H1 (cell line): ENCODE measurements at regions not wholly inside any gene's neighbourhood (a gene's known extent, or its start where the extent isn't known, plus 50 kb on each side); places are given as distances from the start of the nearest gene placed in this dataset.

Source experiments
- CTCF ChIA-PET: fragments of 300-600 bp; sonication (Branson Sonifier 250); formaldehyde crosslinking; loops from one replicate; lab custom pipeline; 2021; ENCODE audit not compliant: partially characterized antibody; lab: Charles Lee
- POLR2A ChIA-PET: fragments of 300-600 bp; sonication (Branson Sonifier 250); formaldehyde crosslinking; loops from one replicate; lab custom pipeline; 2021; ENCODE audit warnings: inconsistent platforms; ENCODE audit not compliant: partially characterized antibody; lab: Charles Lee
- DNase-seq, 2 experiments: peaks; one replicate each; pipeline versions ENCODE4 v3.0.0 to v3.0.0-alpha.2; 2010 to 2022; ENCODE audit warnings: low spot score in 2 of 2, low read depth in 1 of 2, mixed read lengths in 1 of 2
- FAIRE-seq: peaks from 2 replicates; lab custom pipeline; 2011; peaks lifted over from hg19 to GRCh38; lab: Jason Lieb, UNC
- H2AFZ ChIP-seq: 2 replicates; pipeline ENCODE4 v1.8.1; 2012; ENCODE audit warnings: low read length, inconsistent platforms
- H2AK5ac ChIP-seq: 2 replicates; pipeline ENCODE4 v1.6.1; 2013; ENCODE audit warnings: low read depth, low read length
- H2BK120ac ChIP-seq: replicated peaks from 2 replicates; pipeline ENCODE3; 2013; ENCODE audit warnings: low read depth, low read length, inconsistent platforms
- H2BK12ac ChIP-seq: 2 replicates; pipeline ENCODE4 v1.6.1; 2013; ENCODE audit warnings: low read depth, low read length
- H2BK15ac ChIP-seq: 2 replicates; pipeline ENCODE4 v1.6.1; 2013; ENCODE audit warnings: low read length
- H2BK20ac ChIP-seq: 2 replicates; pipeline ENCODE4 v1.6.1; 2013; ENCODE audit warnings: low read length
- H2BK5ac ChIP-seq: 2 replicates; pipeline ENCODE4 v1.6.1; 2013; ENCODE audit warnings: low read depth, low read length
- H3K14ac ChIP-seq: 2 replicates; pipeline ENCODE4 v1.6.1; 2013; ENCODE audit warnings: inconsistent platforms; ENCODE audit not compliant: insufficient read length
- H3K18ac ChIP-seq: 2 replicates; pipeline ENCODE4 v1.6.1; 2013; ENCODE audit warnings: low read length; ENCODE audit errors: extremely low read depth
- H3K23ac ChIP-seq: 2 replicates; pipeline ENCODE4 v1.6.1; 2013; ENCODE audit warnings: inconsistent platforms; ENCODE audit not compliant: insufficient read length
- H3K23me2 ChIP-seq: 2 replicates; pipeline ENCODE4 v1.6.1; 2013; ENCODE audit warnings: low read depth, low read length
- H3K27ac ChIP-seq: 2 replicates; pipeline ENCODE4 v1.6.1; 2011; ENCODE audit warnings: low read depth, low read length, inconsistent platforms
- H3K27me3 ChIP-seq, 4 experiments: replicated peaks in 1 of 4; 1 replicate in 1 of 4; 2 replicates in 3 of 4; pipeline versions ENCODE4 v1.6.1 to v1.8.1; 2011 to 2013; ENCODE audit warnings: low read length in 3 of 4, mild to moderate bottlenecking in 3 of 4, inconsistent platforms in 2 of 4, mixed read lengths in 2 of 4, moderate library complexity in 1 of 4; ENCODE audit not compliant: control insufficient read depth in 3 of 4, insufficient read depth in 3 of 4; ENCODE audit errors: extremely low read depth in 1 of 4
- H3K36me3 ChIP-seq, 4 experiments: 2 replicates each; pipeline versions ENCODE4 v1.6.1 to v1.8.1; 2011 to 2013; ENCODE audit warnings: mild to moderate bottlenecking in 4 of 4, low read length in 3 of 4, moderate library complexity in 2 of 4, control low read depth in 1 of 4, inconsistent platforms in 1 of 4; ENCODE audit not compliant: insufficient read depth in 4 of 4, control insufficient read depth in 2 of 4
- H3K4ac ChIP-seq: replicated peaks from 2 replicates; pipeline ENCODE3; 2013; ENCODE audit warnings: low read length, low read depth, mixed read lengths, inconsistent platforms; ENCODE audit not compliant: insufficient read length
- H3K4me1 ChIP-seq, 4 experiments: replicated peaks in 1 of 4; 1 replicate in 1 of 4; 2 replicates in 3 of 4; pipeline versions ENCODE4 v1.6.1 to v1.8.1; 2011 to 2013; ENCODE audit warnings: low read length in 3 of 4, inconsistent platforms in 2 of 4, mixed read lengths in 1 of 4; ENCODE audit not compliant: insufficient read depth in 4 of 4, control insufficient read depth in 3 of 4
- H3K4me2 ChIP-seq, 2 experiments: 2 replicates each; pipeline versions ENCODE4 v1.6.1 to v1.8.1; 2011 to 2013; ENCODE audit warnings: low read depth in 2 of 2, low read length in 2 of 2, control low read depth in 1 of 2, inconsistent platforms in 1 of 2, mild to moderate bottlenecking in 1 of 2; ENCODE audit not compliant: insufficient read depth in 1 of 2
- H3K4me3 ChIP-seq, 4 experiments: fragments of 200-600, 300-600 bp in 1 of 4; sonication (generic), shearing (Covaris generic), sonication (Bioruptor Twin) in 1 of 4; 2 replicates each; pipeline versions ENCODE4 v1.5.1 to v1.8.1; 2011 to 2016; ENCODE audit warnings: low read length in 4 of 4, low read depth in 3 of 4, control low read depth in 2 of 4, inconsistent platforms in 2 of 4, mild to moderate bottlenecking in 2 of 4, mixed read lengths in 1 of 4, moderate library complexity in 1 of 4; ENCODE audit not compliant: insufficient read depth in 2 of 4; ENCODE audit errors: extremely low read depth in 1 of 4
- H3K56ac ChIP-seq: replicated peaks from 2 replicates; pipeline ENCODE3; 2013; ENCODE audit warnings: low read depth, mild to moderate bottlenecking, mixed read lengths, low read length, inconsistent platforms; ENCODE audit not compliant: insufficient read length
- H3K79me1 ChIP-seq: 2 replicates; pipeline ENCODE4 v1.6.1; 2013; ENCODE audit warnings: low read depth, low read length, control low read depth
- H3K79me2 ChIP-seq, 2 experiments: 2 replicates each; pipeline versions ENCODE4 v1.6.1 to v1.8.1; 2012 to 2013; ENCODE audit warnings: low read length in 2 of 2, mild to moderate bottlenecking in 2 of 2, inconsistent platforms in 1 of 2; ENCODE audit not compliant: insufficient read depth in 2 of 2, control insufficient read depth in 1 of 2
- H3K9ac ChIP-seq, 4 experiments: replicated peaks in 1 of 4; 1 replicate in 1 of 4; 2 replicates in 3 of 4; pipeline versions ENCODE4 v1.6.1 to v1.8.1; 2011 to 2013; ENCODE audit warnings: low read depth in 3 of 4, low read length in 3 of 4, control low read depth in 2 of 4, mild to moderate bottlenecking in 2 of 4, moderate library complexity in 2 of 4, inconsistent platforms in 1 of 4; ENCODE audit errors: extremely low read depth in 1 of 4
- H3K9me3 ChIP-seq, 2 experiments: 2 replicates each; pipeline versions ENCODE4 v1.6.1 to v1.8.1; 2012 to 2013; ENCODE audit warnings: mild to moderate bottlenecking in 2 of 2, moderate library complexity in 2 of 2, control low read depth in 1 of 2, inconsistent platforms in 1 of 2, low read depth in 1 of 2, low read length in 1 of 2, mixed read lengths in 1 of 2; ENCODE audit not compliant: insufficient read depth in 2 of 2
- H4K20me1 ChIP-seq, 2 experiments: replicated peaks in 1 of 2; 2 replicates each; pipeline versions ENCODE3 to v1.8.1; 2011 to 2013; ENCODE audit warnings: inconsistent platforms in 2 of 2, low read length in 2 of 2, mild to moderate bottlenecking in 1 of 2; ENCODE audit not compliant: insufficient read depth in 2 of 2, control insufficient read depth in 1 of 2
- H4K5ac ChIP-seq: 2 replicates; pipeline ENCODE4 v1.6.1; 2013; ENCODE audit warnings: low read length, low read depth, mixed read lengths, inconsistent platforms; ENCODE audit not compliant: insufficient read length
- H4K8ac ChIP-seq: 2 replicates; pipeline ENCODE4 v1.8.0; 2013; ENCODE audit warnings: mild to moderate bottlenecking, moderate library complexity, low read length, inconsistent platforms; ENCODE audit not compliant: insufficient read depth; ENCODE audit errors: extremely low read depth
- H4K91ac ChIP-seq: replicated peaks from 2 replicates; pipeline ENCODE3; 2013; ENCODE audit warnings: low read length, mixed read lengths, inconsistent platforms; ENCODE audit not compliant: insufficient read length
- ATF2 ChIP-seq: IDR thresholded peaks from 2 replicates; pipeline ENCODE4 v1.6.1; 2012; ENCODE audit warnings: low read length, inconsistent platforms
- JUN ChIP-seq: IDR thresholded peaks from 2 replicates; pipeline ENCODE4 v1.6.1; 2011; ENCODE audit warnings: low read depth, mild to moderate bottlenecking, improper control_type of control experiment, low read length
- KDM1A ChIP-seq: fragments of 200-600, 300-600 bp; sonication (generic); IDR thresholded peaks from 2 replicates; pipeline ENCODE4 v1.7.1; 2016; ENCODE audit warnings: mild to moderate bottlenecking, low read length, borderline replicate concordance
- POU5F1 ChIP-seq: IDR thresholded peaks from 2 replicates; pipeline ENCODE4 v1.6.1; 2011; ENCODE audit warnings: low read depth, mild to moderate bottlenecking, low read length, moderate library complexity
- SIN3A ChIP-seq, 2 experiments: IDR thresholded peaks in 1 of 2; conservative IDR thresholded peaks in 1 of 2; 2 replicates each; pipeline ENCODE4 v1.6.1; 2011 to 2012; ENCODE audit warnings: low read length in 2 of 2, improper control_type of control experiment in 1 of 2, low read depth in 1 of 2, mild to moderate bottlenecking in 1 of 2
- SIX5 ChIP-seq: IDR thresholded peaks from 2 replicates; pipeline ENCODE4 v1.6.1; 2011; ENCODE audit warnings: mild to moderate bottlenecking, low read depth, low read length
- SP1 ChIP-seq: IDR thresholded peaks from 2 replicates; pipeline ENCODE4 v1.6.1; 2011; ENCODE audit warnings: low read depth, low read length
- SP2 ChIP-seq: IDR thresholded peaks from 2 replicates; pipeline ENCODE4 v1.6.1; 2012; ENCODE audit warnings: mild to moderate bottlenecking, low read length, inconsistent platforms
- TCF12 ChIP-seq: IDR thresholded peaks from 2 replicates; pipeline ENCODE4 v1.6.1; 2011; ENCODE audit warnings: low read depth, mild to moderate bottlenecking, low read length
- WGBS, 2 experiments: shearing (Covaris generic) in 1 of 2; methylation state at CpG; one replicate each; pipeline versions ENCODE4 v1.1.6 to v1.1.7; 2013 to 2015; ENCODE audit warnings: low lambda C conversion rate in 2 of 2, mixed read lengths in 2 of 2, inconsistent platforms in 1 of 2, low coverage in 1 of 2, missing lambda C conversion rate in 1 of 2; ENCODE audit not compliant: insufficient replicate concordance in 2 of 2, insufficient coverage in 1 of 2, insufficient read length in 1 of 2; ENCODE audit errors: extremely low coverage in 1 of 2, missing lambda C conversion rate in 1 of 2; 5-methylcytosine and 5-hydroxymethylcytosine counted together
- TF ChIP-seq, protein P1 (sequence below): IDR thresholded peaks from 2 replicates; pipeline ENCODE4 v1.6.1; 2012; ENCODE audit warnings: inconsistent platforms

DNA sequence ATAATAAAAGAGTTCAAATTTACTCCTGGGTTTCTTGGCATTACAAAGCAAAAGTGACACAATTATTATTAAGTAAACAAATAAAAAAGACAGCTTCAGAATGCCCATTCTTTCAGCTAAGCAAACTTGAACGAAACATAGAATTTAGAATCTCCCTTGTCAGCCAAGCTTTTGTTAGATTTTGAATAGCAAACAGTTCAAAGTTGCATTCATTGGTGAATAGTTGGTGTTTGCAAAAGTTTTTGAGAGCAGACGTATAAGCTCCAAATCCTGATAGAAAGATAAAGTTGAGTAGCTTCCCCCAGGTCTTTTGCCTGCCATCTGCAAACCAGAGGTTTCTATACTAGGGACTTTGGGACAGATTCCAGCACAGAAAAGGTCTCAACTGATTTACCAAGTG lies 434.3 kb upstream of the TNP1 start:
- Histone ChIP-seq H3K27ac (no peak overlapping the region), H3K23ac (no peak overlapping the region), H2BK15ac (no peak overlapping the region), H3K4me3 (no peak overlapping the region), H2BK20ac (no peak overlapping the region), H3K9me3 (0 out of 4 replicates have a peak, but pooled peaks cover 0 to 3% of the 10 kb centered on the region in 2 experiments), H3K23me2 (no peaks in the 10 kb centered on the region), H2AK5ac (no peak overlapping the region), H3K79me1 (no peaks in the 10 kb centered on the region), H4K8ac (no peak overlapping the region), H3K36me3 (no peaks in the 10 kb centered on the region), H4K20me1 (peaks cover 0 to 2% of the 10 kb centered on the region in 2 experiments), H3K9ac (no peak overlapping the region), H3K14ac (no peak overlapping the region), H3K4ac (no peak overlapping the region), H3K4me1 (peaks cover 3 to 8% (median 5%) of the 10 kb centered on the region in 4 experiments; a peak in 4 of 7 replicates), H3K56ac (no peak overlapping the region), H4K91ac (no peak overlapping the region), H3K27me3 (no peaks in the 10 kb centered on the region)
- ChIA-PET POLR2A (no interaction called here), CTCF (interaction anchor here (0.9 kb wide), 1 partner anchor 128 kb away, joined by 3 read pairs; no protein-coding TSS in a partner anchor)
- DNase-seq = no peak
- TF ChIP-seq ATF2 (no peak), SIN3A (conservative IDR thresholded peaks at IDR 0.05 in 1 of 2, IDR thresholded peaks at IDR 0.05 in 1 of 2; ENCODE audit: low read depth in 1 of 2, low read length in 2 of 2) (no peak), SP2 (no peak), JUN (no peak), POU5F1 (no peak), TCF12 (no peak), KDM1A (no peak), SIX5 (no peak), SP1 (no peak)
- TF ChIP-seq, protein P1, sequence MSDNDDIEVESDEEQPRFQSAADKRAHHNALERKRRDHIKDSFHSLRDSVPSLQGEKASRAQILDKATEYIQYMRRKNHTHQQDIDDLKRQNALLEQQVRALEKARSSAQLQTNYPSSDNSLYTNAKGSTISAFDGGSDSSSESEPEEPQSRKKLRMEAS = no peak
- TF ChIP-seq, all 59 proteins: peak for 0
- Histone ChIP-seq H2BK120ac (no peak overlapping the region), H3K18ac (no peak overlapping the region), H3K4me2 (no peak overlapping the region), H3K79me2 (no peaks in the 10 kb centered on the region), H4K5ac (no peak overlapping the region), H2BK5ac (no peak overlapping the region), H2BK12ac (no peak overlapping the region), H2AFZ (no peak overlapping the region)
- no peak for FAIRE-seq
- 80% methylated on average over 2 of the region's 2 CpGs; no CpG with 5 or more reads in 1 of the 2 experiments for WGBS, 2 experiments
